GM13977 (cell line): ENCODE measurements at regions not wholly inside any gene's neighbourhood (a gene's known extent, or its start where the extent isn't known, plus 50 kb on each side); places are given as distances from the start of the nearest gene placed in this dataset.

Source experiments
- DNase-seq: peaks from one replicate; pipeline ENCODE4 v3.0.0; 2012; ENCODE audit warnings: low spot score
- CTCF ChIP-seq: IDR thresholded peaks from 2 replicates; pipeline ENCODE4 v1.5.1; 2012; ENCODE audit warnings: mild to moderate bottlenecking, control low read depth; ENCODE audit not compliant: insufficient read depth; ENCODE audit errors: extremely low read depth, missing control alignments
- in situ Hi-C: fragments of 300-500 bp; cut with MboI; formaldehyde crosslinking; loops from one replicate; pipeline ENCODE4 v1.12.0; 2022; ENCODE audit warnings: low sequenced_read_pairs, low pct_unique_long_range_greater_than_20kb, mixed read lengths, inconsistent platforms; ENCODE audit not compliant: unreplicated experiment

- in situ Hi-C loops, result no loop called here
- TF ChIP-seq CTCF, result no peak
- DNase-seq, result no peak
These were observed 378.0 kb downstream of the MLLT3 start for GRCh38 chr9:20244271-20244670.

- in situ Hi-C loops, result no loop called here
- no peak for TF ChIP-seq CTCF
- no peak for DNase-seq
These were observed 378.5 kb downstream of the MLLT3 start for GRCh38 chr9:20243841-20244240.

GRCh38 chr9:20242510-20243189 lies 379.6 kb downstream of the MLLT3 start:
- in situ Hi-C loops, result no loop called here
- no peak for TF ChIP-seq CTCF
- DNase-seq, result peak; percentile 32

GRCh38 chr9:20240498-20240897 lies 381.8 kb downstream of the MLLT3 start:
- no peak for DNase-seq
- TF ChIP-seq CTCF, result no peak
- in situ Hi-C loops, result no loop called here

- in situ Hi-C loops, result no loop called here
- no peak for DNase-seq
- no peak for TF ChIP-seq CTCF
These were observed 383.4 kb downstream of the MLLT3 start for GRCh38 chr9:20238921-20239320.

GRCh38 chr9:20237686-20238085 lies 384.6 kb downstream of the MLLT3 start:
- TF ChIP-seq CTCF, result no peak
- in situ Hi-C loops, result no loop called here
- DNase-seq, result no peak
